ENCODE measurements at regions not wholly inside any gene's neighbourhood (a gene's known extent, or its start where the extent isn't known, plus 50 kb on each side); places are given as distances from the start of the nearest gene placed in this dataset.
A peak's percentile ranks its signal among the peaks of the same experiment; 100 is the strongest.

GRCh38 chr5:171628633-171628974 lies 157.0 kb upstream of the SMIM23 start:
- no peak for TF ChIP-seq EZH2 (IDR thresholded peaks at IDR 0.05; ENCODE audit: borderline replicate concordance, low read depth, low read length, poor library complexity, severe bottlenecking)
- no peak for TF ChIP-seq CTCF (conservative IDR thresholded peaks at IDR 0.05; ENCODE audit: low read depth, low read length)
- H3K4me3 ChIP-seq (ENCODE audit: low read depth, low read length, poor library complexity, severe bottlenecking): no peak overlapping the region
- DNase-seq (ENCODE audit: low spot score): no peak
- ChIA-PET CTCF (no interaction called here), POLR2A (ENCODE audit: low non-redundant PET) (no interaction called here)
- BruUV-seq (replicated peaks): no TSS peak
- intact Hi-C loops (cut with micrococcal nuclease; ENCODE audit: unreplicated experiment): loop anchor here (10.0 kb wide), 1 partner anchor 204 kb away; no protein-coding TSS in a partner anchor
- no peak overlapping the region for H3K27ac ChIP-seq (ENCODE audit: low read depth, low read length, poor library complexity, severe bottlenecking)
- no peaks in the 10 kb centered on the region for H3K36me3 ChIP-seq (ENCODE audit: insufficient read depth, low read length, poor library complexity, severe bottlenecking)
- H3K27me3 ChIP-seq (replicated peaks; ENCODE audit: insufficient read depth, low read depth, low read length, poor library complexity): peaks cover 6% of the 10 kb centered on the region
- no peaks in the 10 kb centered on the region for H3K4me1 ChIP-seq (ENCODE audit: insufficient read depth, low read length, poor library complexity, severe bottlenecking)
- no peaks in the 10 kb centered on the region for H3K9me3 ChIP-seq (ENCODE audit: low read depth, low read length, poor library complexity, severe bottlenecking)

- BruUV-seq (replicated peaks): no TSS peak
- POLR2A ChIA-PET (ENCODE audit: low non-redundant PET): no interaction called here
Measured at GRCh38 chr5:171629221-171629620, 156.4 kb upstream of the SMIM23 start.

GRCh38 chr5:171629628-171630349 lies 155.8 kb upstream of the SMIM23 start:
- ChIA-PET CTCF (no interaction called here), POLR2A (ENCODE audit: low non-redundant PET) (no interaction called here)
- BruUV-seq (replicated peaks): no TSS peak
- H3K27ac ChIP-seq (ENCODE audit: low read depth, low read length, poor library complexity, severe bottlenecking): no peak overlapping the region
- H3K4me3 ChIP-seq (ENCODE audit: low read depth, low read length, poor library complexity, severe bottlenecking): no peak overlapping the region
- H3K4me1 ChIP-seq (ENCODE audit: insufficient read depth, low read length, poor library complexity, severe bottlenecking): no peaks in the 10 kb centered on the region
- intact Hi-C loops (cut with micrococcal nuclease; ENCODE audit: unreplicated experiment): loop anchor here (2.0 to 10.0 kb wide), 4 partner anchors 205 to 415 kb away; no protein-coding TSS in a partner anchor
- no peak for TF ChIP-seq EZH2 (IDR thresholded peaks at IDR 0.05; ENCODE audit: borderline replicate concordance, low read depth, low read length, poor library complexity, severe bottlenecking)
- TF ChIP-seq CTCF (conservative IDR thresholded peaks at IDR 0.05; ENCODE audit: low read depth, low read length): peak; percentile 53
- H3K9me3 ChIP-seq (ENCODE audit: low read depth, low read length, poor library complexity, severe bottlenecking): no peaks in the 10 kb centered on the region
- H3K36me3 ChIP-seq (ENCODE audit: insufficient read depth, low read length, poor library complexity, severe bottlenecking): no peaks in the 10 kb centered on the region
- DNase-seq (ENCODE audit: low spot score): peak; percentile 64
- peaks cover 6% of the 10 kb centered on the region for H3K27me3 ChIP-seq (replicated peaks; ENCODE audit: insufficient read depth, low read depth, low read length, poor library complexity)

More at GRCh38 chr5:171629221-171629620, 156.4 kb upstream of the SMIM23 start:
- Histone ChIP-seq H3K4me1 (ENCODE audit: insufficient read depth, low read length, poor library complexity, severe bottlenecking) (no peaks in the 10 kb centered on the region), H3K27me3 (replicated peaks; ENCODE audit: insufficient read depth, low read depth, low read length, poor library complexity) (peaks cover 6% of the 10 kb centered on the region), H3K9me3 (ENCODE audit: low read depth, low read length, poor library complexity, severe bottlenecking) (no peaks in the 10 kb centered on the region), H3K27ac (ENCODE audit: low read depth, low read length, poor library complexity, severe bottlenecking) (no peak overlapping the region), H3K36me3 (ENCODE audit: insufficient read depth, low read length, poor library complexity, severe bottlenecking) (no peaks in the 10 kb centered on the region), H3K4me3 (ENCODE audit: low read depth, low read length, poor library complexity, severe bottlenecking) (no peak overlapping the region)
- intact Hi-C loops (cut with micrococcal nuclease; ENCODE audit: unreplicated experiment): loop anchor here (10.0 kb wide), 1 partner anchor 204 kb away; no protein-coding TSS in a partner anchor
- CTCF ChIA-PET: no interaction called here
- DNase-seq (ENCODE audit: low spot score): no peak
- TF ChIP-seq EZH2 (IDR thresholded peaks at IDR 0.05; ENCODE audit: borderline replicate concordance, low read depth, low read length, poor library complexity, severe bottlenecking): no peak
- TF ChIP-seq CTCF (conservative IDR thresholded peaks at IDR 0.05; ENCODE audit: low read depth, low read length): no peak

Measured in A673 (cell line).